ENCODE measurements at regions not wholly inside any gene's neighbourhood (a gene's known extent, or its start where the extent isn't known, plus 50 kb on each side); places are given as distances from the start of the nearest gene placed in this dataset.
"Not testable (repeated sequence)": the region's sequence is repeated elsewhere in the genome, so short reads cannot be mapped to it uniquely, and the experiment has no call there.

DNA sequence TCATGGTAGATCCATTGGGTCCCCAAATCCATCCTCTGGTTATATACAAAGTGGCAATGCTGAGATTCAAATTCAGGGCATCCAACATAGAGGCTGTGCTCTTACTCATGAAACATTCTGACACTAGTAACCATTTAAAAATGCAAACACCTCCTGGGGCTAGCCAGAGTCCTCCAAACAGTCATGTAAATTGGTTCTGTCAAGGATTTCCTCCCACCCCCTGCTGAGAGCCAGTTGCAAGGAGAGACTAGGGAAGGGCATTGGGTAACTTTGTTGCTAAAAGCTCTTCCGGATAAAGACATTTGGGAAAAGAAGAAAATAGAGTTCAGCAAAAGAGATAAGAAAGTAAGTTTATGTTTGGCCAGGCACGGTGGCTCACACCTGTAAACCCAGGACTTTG lies 58.3 kb downstream of the ART5 start:
- not testable (repeated sequence) for H3K27ac ChIP-seq; H3K4me3 ChIP-seq; DNase-seq (ENCODE audit: low spot score)

DNA sequence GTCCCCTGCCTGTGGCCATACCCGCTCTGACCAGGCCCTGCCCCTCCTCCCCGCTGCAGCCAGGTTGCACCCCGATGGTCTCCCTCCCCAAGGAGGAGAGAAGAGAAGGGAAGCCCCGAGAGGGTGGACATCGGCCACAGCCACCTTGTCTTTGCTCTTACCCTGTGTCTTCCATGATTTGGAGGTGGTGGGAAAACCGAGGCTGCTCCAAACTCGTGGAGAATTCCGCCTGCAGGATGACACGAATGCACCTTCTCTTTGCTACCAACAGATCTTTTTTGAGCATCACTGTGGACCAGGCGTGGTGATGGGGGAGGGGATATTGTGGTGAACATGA lies 60.4 kb downstream of the ART5 start:
- H3K4me3 ChIP-seq; H3K27ac ChIP-seq; DNase-seq (ENCODE audit: low spot score): not testable (repeated sequence)

DNA sequence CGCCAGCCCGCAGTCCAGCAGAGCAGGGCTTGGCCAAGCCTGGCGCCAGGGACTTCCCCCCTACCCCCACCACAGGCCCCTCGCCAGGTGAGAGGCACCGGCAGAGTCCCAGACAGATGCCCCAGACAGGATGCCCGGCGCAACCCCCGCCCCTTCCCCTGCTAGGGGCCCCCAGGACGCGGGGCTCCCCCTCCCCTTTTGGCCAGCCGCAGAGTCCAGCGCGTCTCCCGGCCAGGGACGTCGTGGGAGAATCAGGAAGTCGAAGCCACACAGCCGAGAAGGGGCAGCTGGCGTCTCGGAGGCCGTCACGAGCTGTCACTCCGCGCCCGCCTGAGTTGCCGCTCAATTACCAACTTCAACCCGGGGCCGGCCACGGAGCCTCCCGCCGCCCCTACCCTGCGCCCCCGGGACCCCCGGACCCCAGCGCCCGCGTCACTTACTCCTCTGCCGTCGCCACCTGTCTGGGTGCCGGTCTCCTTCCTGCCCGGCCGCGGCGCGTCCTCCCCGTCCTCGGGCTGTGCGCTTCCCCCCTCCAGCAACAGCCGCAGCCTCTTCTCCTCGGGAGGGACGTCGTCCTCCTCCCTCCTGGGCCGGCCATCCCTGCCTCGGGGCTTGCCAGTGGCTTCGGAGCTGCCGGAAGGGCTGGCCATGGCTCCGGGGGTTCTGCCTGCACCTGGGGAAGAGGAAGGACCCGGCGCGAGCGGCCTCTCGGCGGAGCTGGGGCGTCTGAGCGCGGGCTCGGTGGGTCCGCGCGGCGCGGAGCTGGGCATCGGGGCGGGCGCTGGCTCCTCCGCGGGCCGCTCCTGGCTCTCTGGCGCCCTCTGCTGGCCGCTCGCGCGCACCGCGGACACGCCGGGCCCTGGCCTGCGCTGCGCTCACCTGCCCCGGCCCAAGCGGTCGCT lies 61.1 kb downstream of the ART5 start:
- peak overlapping the region; percentile 70 for H3K4me3 ChIP-seq
- H3K27ac ChIP-seq; DNase-seq (ENCODE audit: low spot score): not testable (repeated sequence)
- TF ChIP-seq, protein P1, sequence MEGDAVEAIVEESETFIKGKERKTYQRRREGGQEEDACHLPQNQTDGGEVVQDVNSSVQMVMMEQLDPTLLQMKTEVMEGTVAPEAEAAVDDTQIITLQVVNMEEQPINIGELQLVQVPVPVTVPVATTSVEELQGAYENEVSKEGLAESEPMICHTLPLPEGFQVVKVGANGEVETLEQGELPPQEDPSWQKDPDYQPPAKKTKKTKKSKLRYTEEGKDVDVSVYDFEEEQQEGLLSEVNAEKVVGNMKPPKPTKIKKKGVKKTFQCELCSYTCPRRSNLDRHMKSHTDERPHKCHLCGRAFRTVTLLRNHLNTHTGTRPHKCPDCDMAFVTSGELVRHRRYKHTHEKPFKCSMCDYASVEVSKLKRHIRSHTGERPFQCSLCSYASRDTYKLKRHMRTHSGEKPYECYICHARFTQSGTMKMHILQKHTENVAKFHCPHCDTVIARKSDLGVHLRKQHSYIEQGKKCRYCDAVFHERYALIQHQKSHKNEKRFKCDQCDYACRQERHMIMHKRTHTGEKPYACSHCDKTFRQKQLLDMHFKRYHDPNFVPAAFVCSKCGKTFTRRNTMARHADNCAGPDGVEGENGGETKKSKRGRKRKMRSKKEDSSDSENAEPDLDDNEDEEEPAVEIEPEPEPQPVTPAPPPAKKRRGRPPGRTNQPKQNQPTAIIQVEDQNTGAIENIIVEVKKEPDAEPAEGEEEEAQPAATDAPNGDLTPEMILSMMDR (IDR thresholded peaks at IDR 0.05), result peak; percentile 85

DNA sequence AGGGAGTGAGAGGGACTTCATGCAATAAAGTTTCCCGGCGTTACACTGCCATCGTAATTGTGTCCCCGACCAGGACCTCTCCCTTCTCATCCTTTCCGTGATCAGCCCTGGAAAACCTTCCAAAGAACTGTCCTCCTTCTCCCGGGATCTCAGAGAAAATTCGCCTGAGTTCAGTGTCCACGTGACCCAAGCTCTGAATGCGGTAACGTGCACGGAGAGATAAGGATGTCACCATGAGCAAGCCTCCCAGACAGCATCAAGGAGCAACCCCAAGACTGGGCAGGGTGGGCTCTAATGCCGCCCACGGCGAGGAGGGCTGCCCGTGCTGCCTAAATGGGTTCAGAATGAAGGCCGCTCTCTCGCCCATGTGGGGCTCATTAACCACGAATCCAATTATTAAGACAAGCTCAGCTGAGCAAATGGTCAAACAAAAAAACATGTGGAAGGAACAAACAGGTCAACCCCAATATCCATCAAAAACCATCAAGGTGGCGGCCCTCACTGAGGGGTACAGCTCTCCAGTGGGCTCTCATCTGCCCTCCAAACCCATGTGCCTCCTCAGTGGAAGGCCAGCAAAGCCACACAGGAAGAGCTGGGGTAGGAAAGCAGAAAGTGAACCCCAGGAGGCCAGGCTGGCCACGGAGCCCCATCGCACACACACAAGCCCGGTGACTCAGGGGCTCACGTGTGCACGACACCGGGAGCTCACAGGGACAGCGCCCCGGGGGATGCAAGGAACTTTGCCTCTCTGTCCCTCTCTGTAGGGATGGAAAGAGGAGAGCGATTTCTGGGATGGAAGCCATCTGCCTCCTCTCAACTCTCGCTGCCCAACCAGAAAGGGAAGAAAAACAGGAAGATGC lies 62.0 kb downstream of the ART5 start:
- not testable (repeated sequence) for H3K27ac ChIP-seq; H3K4me3 ChIP-seq; DNase-seq (ENCODE audit: low spot score)

DNA sequence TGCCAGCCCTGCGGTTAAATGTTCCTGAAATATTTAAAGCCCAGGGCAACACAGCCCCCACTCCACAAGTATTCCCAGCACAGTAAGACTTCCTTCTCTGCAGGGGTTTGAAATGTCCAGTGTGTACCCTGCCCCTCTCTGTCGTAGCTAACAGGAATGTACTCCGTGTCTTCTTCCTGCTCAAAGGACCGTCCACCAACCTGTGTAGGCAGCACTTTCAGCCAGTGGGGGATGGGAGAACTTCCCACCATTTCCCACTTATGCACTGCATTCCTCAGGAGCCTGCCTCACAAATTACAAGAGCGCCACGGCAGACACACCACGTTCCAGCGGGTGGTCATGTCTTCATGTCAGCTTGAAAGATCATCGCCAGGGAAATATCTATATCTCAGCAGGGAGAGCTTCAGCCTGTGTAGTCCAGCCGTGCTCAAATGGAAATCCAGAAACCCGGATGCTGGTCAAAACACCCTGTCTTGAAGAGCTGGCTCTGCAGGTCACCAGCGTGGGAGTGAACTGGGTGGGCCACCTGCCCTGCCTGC lies 65.7 kb downstream of the ART5 start:
- not testable (repeated sequence) for H3K4me3 ChIP-seq; H3K27ac ChIP-seq; DNase-seq (ENCODE audit: low spot score)

DNA sequence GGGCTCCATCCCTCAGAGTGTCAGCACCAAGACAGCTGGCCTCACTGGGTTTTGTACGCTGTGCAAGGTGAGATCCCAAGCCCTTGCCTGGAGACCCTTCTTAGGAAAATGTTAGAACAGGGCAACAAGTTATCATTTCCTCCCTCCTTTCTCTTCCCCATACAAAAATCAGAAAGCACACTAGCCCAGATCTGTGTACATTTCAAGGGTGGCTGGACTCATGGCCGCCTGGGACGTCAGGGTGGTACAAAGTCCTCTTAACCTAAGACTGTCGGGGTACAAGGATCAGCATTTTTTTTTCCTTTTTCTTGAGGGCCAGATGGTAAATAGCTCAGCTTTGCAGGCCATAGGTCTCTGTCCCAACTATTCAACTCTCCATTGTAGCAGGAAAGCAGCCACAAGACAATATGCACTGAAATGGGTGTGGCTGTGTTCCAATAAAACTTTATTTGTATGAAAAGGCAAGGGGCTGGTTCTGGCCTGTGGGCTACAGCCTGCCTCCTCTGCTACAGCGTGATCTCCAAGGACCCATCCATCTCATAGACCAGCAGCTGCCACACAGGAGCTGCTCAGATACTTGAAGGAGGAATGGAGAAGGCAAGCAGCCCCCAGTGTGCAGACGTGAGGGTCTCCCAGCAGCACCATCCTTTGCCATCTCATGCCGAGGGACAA lies 68.7 kb downstream of the ART5 start:
- H3K4me3 ChIP-seq; DNase-seq (ENCODE audit: low spot score); H3K27ac ChIP-seq: not testable (repeated sequence)

DNA sequence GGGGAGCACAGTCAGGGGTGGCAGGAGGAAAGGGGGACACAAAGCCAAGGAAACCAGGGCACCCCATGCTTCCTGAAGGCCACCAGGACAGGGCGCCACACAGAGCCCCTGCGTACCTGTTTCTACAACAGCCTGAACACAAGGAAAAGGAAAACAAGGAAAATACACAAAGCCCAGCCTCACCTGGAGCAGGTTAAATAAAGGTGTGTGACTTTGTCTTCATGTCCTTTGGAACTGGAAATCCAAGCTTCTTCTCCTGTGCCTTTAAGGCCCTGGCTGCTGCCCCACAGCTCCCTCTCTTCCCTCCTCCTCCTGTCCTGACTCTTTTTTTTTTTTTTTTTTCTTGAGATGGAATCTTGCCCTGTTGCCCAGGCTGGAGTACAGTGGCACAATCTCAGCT lies 70.0 kb downstream of the ART5 start:
- DNase-seq (ENCODE audit: low spot score); H3K4me3 ChIP-seq; H3K27ac ChIP-seq: not testable (repeated sequence)

DNA sequence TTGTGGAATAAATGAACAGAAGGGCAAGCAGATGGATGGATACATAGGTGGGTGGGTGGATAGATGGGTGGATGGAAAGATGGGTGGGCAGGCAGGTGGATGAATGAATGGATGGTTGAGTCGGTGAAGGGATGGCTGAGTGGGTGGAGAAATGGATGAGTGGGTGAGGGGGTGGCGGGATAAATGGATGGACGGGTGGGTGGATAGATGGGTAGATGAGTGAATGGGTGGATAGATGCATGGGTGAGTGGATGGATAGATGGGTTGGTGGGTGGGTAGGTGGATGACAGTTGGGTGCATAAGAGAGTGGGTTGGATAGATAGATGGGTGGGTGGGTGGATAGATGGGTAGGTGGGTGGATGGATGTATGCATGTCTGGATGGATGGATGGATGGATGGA lies 76.0 kb downstream of the ART5 start:
- not testable (repeated sequence) for DNase-seq (ENCODE audit: low spot score); H3K4me3 ChIP-seq; H3K27ac ChIP-seq

DNA sequence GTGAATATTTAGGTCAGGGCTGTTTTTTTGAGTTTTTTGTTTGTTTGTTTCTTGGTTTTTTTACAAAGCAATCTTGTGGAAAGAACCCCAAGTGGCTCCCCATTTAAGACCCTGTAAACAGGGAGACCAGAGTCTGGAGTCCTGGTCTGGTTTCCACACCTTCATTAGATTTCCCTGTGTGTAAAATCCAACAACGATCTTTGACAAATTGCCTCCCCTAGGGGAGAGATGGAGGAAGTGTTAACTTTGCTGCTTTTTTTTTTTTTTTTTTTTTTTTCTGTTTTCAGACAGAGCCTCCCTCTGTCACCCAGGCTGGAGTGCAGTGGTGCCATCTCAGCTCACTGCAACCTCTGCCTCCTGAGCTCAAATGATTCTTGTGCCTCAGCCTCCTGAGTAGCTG lies 77.4 kb downstream of the ART5 start:
- not testable (repeated sequence) for H3K4me3 ChIP-seq; H3K27ac ChIP-seq; DNase-seq (ENCODE audit: low spot score)

DNA sequence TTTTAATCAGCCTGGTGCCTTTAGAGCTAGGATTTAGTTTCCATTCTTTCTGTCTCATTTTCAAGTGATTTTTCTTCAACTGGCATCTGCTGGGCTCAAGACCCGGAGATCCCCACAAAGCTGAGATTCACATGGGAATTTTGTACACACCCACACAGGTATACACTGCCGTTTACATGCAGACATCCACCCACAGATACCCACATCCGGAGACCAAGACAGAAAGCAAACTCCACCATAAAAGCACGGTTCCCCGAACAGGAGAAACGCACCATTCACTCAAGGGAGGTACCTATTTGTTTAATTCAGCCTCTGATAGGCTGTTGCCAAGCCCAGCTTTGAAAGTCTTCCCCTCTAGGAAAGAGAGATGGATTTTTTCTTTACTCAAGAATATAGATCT lies 87.2 kb downstream of the ART5 start:
- not testable (repeated sequence) for H3K4me3 ChIP-seq; H3K27ac ChIP-seq; DNase-seq (ENCODE audit: low spot score)

DNA sequence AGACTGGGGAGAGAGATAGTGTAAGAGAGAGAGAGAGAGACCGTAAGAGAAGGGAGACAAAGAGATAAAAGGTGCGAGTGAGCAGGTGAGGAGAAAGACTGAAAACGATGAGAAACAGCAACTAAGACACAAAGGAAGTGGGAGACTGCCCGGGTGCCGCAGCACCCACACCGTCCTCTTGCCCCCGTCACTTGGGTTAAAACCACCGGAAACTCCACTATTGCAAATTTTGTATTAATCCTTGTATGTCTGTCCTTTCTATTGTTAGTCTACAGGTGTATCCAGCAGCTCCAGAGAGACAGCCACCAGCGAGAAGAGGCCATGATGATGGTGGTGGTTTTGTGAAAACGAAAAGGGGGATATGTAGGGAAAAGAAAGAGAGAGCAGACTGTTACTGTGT lies 96.8 kb downstream of the ART5 start:
- H3K4me3 ChIP-seq; H3K27ac ChIP-seq; DNase-seq (ENCODE audit: low spot score): not testable (repeated sequence)

DNA sequence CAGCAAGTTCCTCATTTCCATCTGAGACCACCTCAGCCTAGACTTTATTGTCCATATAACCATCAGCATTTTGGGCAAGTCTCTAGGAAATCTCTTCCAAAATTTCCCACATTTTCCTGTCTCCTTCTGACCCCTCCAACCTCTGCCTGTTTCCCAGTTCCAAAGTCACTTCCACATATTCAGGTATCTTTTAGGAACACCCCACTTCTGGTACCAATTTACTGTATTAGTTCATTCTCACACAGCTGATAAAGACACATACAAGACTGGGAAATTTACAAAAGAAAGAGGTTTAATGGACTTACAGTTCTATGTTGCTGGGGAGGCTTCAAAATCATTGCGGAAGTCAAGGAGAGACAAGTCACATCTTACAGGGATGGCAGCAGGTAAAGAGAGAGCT lies 103.6 kb downstream of the ART5 start:
- not testable (repeated sequence) for H3K4me3 ChIP-seq; H3K27ac ChIP-seq; DNase-seq (ENCODE audit: low spot score)

DNA sequence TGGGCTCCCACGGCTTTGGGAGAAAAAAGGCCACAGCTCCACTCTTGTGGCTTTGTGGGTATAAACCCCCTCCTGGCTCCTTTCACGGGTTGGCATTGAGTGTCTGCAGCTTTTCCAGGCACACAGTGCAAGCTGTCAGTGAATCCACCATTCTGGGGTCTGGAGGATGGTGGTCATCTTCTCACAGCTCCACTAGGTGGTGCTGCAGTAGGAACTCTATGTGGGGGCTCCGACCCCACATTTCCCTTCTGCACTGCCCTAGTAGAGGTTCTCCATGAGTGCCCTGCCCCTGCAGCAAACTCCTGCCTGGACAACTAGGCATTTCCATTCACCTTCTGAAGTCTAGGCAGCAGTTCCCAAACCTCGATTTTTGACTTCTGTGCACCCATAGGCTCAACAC lies 104.5 kb downstream of the ART5 start:
- H3K4me3 ChIP-seq; DNase-seq (ENCODE audit: low spot score); H3K27ac ChIP-seq: not testable (repeated sequence)

DNA sequence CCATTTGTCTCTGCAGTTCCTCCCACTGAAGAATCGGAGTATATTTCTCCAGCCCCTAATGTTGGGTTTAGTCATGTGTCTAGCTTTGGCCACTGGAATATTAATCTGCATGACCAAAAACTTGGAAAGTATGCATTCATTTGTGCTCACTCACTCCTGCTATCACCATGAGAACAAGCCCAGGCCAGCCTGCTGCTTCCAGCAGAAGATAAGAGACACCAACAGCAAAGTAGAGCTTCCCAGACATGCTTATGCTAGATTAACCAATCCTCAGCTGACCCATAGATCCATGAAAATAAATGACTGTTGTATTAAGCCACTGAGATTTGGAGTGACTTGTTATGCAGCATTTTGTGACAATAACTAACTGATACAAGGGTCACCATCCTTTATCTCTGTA lies 108.8 kb downstream of the ART5 start:
- not testable (repeated sequence) for H3K4me3 ChIP-seq; H3K27ac ChIP-seq; DNase-seq (ENCODE audit: low spot score)

DNA sequence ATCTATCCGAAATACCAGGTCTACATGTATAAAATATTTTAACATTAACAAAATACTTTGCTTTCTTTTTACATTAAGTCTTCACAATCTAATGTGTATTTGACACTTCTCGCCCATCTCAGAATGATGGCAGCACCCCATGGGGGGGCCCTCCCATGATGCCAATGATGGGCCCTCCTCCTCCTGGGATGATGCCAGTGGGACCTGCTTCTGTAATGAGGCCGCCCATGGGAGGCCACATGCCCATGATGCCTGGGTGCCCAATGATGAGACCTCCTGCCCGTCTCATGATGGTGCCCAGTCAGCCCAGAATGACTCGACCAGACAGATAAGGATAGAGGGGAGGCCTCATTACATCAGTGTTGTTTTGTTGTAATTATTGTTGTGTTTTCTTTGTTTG lies 110.5 kb downstream of the ART5 start:
- H3K4me3 ChIP-seq; DNase-seq (ENCODE audit: low spot score); H3K27ac ChIP-seq: not testable (repeated sequence)

DNA sequence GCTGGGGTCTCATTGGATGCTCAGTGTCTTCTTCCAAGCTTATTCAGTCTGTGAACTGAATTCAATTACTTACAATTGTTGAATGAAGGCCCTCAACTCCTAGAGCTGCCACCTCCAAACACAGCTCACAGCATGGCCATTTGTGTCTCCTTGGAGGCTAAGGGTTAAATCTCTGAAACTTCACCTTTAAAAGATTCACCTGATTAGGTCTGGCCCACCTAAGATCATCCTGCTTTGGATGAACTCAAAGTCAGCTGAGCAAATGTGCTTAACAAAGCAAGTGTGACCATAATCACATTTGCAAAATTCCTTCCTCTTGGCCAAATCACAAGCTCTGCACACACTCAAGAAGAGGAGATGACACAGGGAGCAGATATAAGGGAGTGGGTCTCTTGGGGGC lies 118.2 kb downstream of the ART5 start:
- not testable (repeated sequence) for H3K27ac ChIP-seq; DNase-seq (ENCODE audit: low spot score); H3K4me3 ChIP-seq

DNA sequence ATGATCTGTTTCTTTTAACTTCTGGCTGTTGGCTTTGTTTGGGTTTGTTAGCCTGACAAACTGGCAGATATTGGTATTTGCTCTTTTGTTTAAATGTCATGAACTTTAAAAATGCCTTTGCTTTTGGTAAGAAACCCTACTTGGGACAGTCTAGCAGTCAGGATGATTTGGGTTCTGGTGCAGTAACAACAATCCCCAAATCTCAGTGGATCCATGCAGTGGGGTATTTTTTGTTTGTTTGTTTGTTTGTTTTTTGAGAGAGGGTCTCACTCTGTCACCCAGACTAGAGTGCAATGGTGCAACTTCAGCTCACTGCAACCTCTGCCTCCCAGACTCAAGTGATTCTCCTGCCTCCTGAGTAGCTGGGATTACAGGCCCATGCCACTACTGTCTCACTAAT lies 120.9 kb downstream of the ART5 start:
- DNase-seq (ENCODE audit: low spot score); H3K27ac ChIP-seq; H3K4me3 ChIP-seq: not testable (repeated sequence)

DNA sequence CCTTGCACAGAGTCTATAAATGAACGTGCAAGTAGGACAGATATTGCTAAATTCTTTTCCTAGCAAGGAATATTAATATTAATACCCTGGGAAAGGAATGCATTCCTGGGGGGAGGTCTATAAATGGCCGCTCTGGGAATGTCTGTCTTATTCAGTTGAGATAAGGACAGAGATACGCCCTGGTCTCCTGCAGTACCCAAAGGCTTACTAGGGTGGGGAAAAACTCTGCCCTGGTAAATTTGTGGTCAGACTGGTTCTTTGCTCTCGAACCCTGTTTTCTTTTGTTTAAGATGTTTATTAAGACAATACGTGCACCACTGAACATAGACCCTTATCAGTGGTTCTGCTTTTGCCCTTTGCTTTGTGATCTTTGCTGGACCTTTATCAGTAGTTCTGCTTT lies 122.0 kb downstream of the ART5 start:
- H3K4me3 ChIP-seq; DNase-seq (ENCODE audit: low spot score); H3K27ac ChIP-seq: not testable (repeated sequence)
